ENCODE measurements at regions not wholly inside any gene's neighbourhood (a gene's known extent, or its start where the extent isn't known, plus 50 kb on each side); places are given as distances from the start of the nearest gene placed in this dataset.

DNA sequence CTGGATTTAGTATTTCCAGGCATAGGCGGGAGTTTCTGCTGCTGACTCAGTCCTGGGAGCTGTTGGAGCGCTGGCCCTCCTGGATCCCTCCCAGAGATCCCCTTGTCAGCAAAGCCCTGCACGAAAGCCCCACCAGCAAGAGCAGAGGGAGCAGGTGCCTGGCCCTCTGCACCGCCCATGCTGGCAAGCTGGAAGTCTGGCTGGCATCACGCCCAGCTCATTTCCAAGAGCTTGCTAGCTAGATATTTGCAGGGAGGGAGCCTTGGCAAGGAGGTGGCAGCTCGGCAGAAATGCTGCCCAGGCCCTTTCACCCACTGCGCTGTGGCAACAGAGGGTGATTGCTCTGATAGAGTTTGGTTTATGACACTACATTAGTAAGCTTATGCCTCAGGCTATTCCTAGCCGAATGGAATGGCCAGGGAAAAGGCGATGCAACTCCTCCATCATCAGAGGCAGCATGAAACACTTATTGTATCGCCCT, 193.9 kb downstream of the EMP1 start:
- Histone ChIP-seq H3K36me3 (ENCODE audit: control insufficient read depth in 1 of 2, insufficient read depth in 2 of 2, low read length in 2 of 2) (no peaks in the 10 kb centered on the region), H3K4me3 (ENCODE audit: low read depth in 1 of 2, low read length in 2 of 2) (no peak overlapping the region), H3K27me3 (ENCODE audit: low read depth, low read length) (no peaks in the 10 kb centered on the region), H3K27ac (ENCODE audit: low read length) (no peak overlapping the region), H3K4me1 (ENCODE audit: control insufficient read depth in 1 of 2, insufficient read depth in 2 of 2, low read length in 2 of 2) (peaks cover 3 to 4% of the 10 kb centered on the region in 2 donors), H3K9me3 (ENCODE audit: control insufficient read depth in 1 of 2, low read length in 2 of 2) (no peaks in the 10 kb centered on the region)

DNA sequence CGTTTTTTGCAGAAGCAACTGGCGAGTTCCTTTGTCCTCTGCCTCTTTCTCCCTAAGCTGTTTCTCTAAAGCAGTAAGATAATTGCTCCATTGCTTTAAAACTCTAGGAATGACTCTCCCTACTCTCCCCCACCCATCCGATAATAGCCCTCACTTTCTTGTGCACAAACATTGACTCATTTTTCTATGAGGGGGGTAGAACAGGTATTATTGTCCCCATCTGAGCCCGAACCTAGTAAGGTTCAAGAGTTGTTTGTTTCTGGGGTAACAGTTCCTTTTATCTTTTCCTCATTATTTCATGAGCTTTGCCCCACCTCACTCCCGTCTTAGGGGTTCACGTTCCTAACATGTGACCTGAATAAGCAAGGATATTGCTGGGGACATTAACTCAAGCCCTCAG, 190.6 kb downstream of the EMP1 start:
- Histone ChIP-seq H3K36me3 (ENCODE audit: control insufficient read depth in 1 of 2, insufficient read depth in 2 of 2, low read length in 2 of 2) (no peaks in the 10 kb centered on the region), H3K9me3 (ENCODE audit: control insufficient read depth in 1 of 2, low read length in 2 of 2) (no peaks in the 10 kb centered on the region), H3K27ac (ENCODE audit: low read length) (no peak overlapping the region), H3K4me3 (ENCODE audit: low read depth in 1 of 2, low read length in 2 of 2) (no peak overlapping the region), H3K27me3 (ENCODE audit: low read depth, low read length) (no peaks in the 10 kb centered on the region), H3K4me1 (ENCODE audit: control insufficient read depth in 1 of 2, insufficient read depth in 2 of 2, low read length in 2 of 2) (peaks cover 3 to 4% of the 10 kb centered on the region in 2 donors)

DNA sequence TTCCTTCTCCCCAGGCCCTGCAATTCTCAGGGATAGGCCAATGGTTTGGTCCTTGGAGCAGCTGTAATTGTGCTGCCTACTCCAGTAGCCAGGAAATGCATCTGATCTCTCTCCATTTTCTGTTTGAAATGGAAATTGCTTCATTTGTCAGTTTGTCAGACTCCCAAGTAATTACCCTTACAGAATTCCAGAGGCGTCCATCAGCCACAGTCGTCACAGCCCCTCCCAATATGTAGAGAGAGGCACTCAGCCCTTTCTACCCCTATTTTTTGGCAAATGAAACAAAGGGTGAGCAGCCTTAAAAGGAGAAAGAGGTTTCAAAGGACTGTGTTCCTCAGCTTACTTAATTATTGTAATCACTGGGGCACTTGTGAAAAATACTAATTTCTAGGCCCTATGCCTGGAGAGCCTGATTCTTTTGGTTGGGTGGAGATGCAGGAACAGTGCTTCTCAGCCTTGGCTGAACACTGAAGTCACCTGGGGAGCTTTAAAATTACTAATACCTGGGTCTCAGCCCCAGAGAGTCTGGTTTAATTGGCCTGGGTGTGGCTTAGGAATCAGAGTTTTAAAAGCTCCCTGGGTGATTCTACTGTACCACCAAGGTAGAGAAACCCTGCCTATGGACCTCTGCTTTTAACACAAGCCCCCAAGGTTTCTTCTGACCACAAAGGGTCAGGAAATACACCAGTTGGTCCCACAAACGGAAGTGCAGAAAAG, 190.0 kb downstream of the EMP1 start:
- Histone ChIP-seq H3K4me3 (ENCODE audit: low read depth in 1 of 2, low read length in 2 of 2) (no peak overlapping the region), H3K27me3 (ENCODE audit: low read depth, low read length) (no peaks in the 10 kb centered on the region), H3K27ac (ENCODE audit: low read length) (no peak overlapping the region), H3K4me1 (ENCODE audit: control insufficient read depth in 1 of 2, insufficient read depth in 2 of 2, low read length in 2 of 2) (peaks cover 3 to 4% of the 10 kb centered on the region in 2 donors), H3K36me3 (ENCODE audit: control insufficient read depth in 1 of 2, insufficient read depth in 2 of 2, low read length in 2 of 2) (no peaks in the 10 kb centered on the region), H3K9me3 (ENCODE audit: control insufficient read depth in 1 of 2, low read length in 2 of 2) (no peaks in the 10 kb centered on the region)

DNA sequence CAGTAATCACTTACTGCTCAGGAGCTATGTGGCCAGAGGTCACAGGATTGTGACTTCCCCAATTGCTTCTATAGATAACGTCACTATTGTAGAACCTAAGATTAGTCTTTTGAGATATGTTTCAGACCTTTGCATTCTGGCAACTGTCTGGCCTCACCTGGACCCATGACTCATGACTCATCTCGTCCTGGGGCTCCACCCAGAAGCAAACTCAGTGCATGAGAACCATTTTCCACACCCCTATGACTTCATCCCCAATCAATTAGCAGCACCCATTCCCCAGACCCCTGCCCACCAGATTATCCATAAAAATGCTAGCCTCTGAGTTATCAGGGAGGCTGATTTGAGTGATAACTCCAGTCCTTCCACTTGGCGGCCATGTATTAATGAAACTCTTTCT, 186.9 kb downstream of the EMP1 start:
- no peaks in the 10 kb centered on the region for H3K27me3 ChIP-seq (ENCODE audit: low read depth, low read length)
- no peaks in the 10 kb centered on the region for H3K9me3 ChIP-seq (ENCODE audit: control insufficient read depth in 1 of 2, low read length in 2 of 2)
- H3K27ac ChIP-seq (ENCODE audit: low read length), result no peak overlapping the region
- H3K36me3 ChIP-seq (ENCODE audit: control insufficient read depth in 1 of 2, insufficient read depth in 2 of 2, low read length in 2 of 2), result no peaks in the 10 kb centered on the region
- H3K4me1 ChIP-seq (ENCODE audit: control insufficient read depth in 1 of 2, insufficient read depth in 2 of 2, low read length in 2 of 2), result no peaks in the 10 kb centered on the region
- no peak overlapping the region for H3K4me3 ChIP-seq (ENCODE audit: low read depth in 1 of 2, low read length in 2 of 2)

DNA sequence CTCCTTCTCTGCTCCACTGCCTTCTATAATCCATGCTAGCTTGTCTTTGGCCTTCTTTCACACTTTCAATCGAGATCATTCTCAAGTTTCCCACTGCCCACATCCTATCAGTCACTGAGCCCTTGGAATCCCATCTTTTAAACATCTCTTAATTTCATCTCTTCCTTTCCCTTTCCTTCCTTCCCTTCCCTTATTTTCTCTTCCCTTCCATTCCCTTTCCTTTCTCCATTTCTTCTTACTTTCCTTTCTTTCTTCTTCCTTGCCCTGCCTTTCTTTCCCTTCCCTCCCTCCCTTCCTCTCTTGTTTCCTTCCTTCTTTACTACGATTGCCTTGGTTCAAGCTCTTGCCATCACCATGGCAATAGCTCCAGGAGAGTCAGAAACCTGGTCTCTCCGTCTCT, 183.8 kb downstream of the EMP1 start:
- Histone ChIP-seq H3K36me3 (ENCODE audit: control insufficient read depth in 1 of 2, insufficient read depth in 2 of 2, low read length in 2 of 2) (no peaks in the 10 kb centered on the region), H3K27me3 (ENCODE audit: low read depth, low read length) (no peaks in the 10 kb centered on the region), H3K4me3 (ENCODE audit: low read depth in 1 of 2, low read length in 2 of 2) (no peak overlapping the region), H3K9me3 (ENCODE audit: control insufficient read depth in 1 of 2, low read length in 2 of 2) (no peaks in the 10 kb centered on the region), H3K27ac (ENCODE audit: low read length) (no peak overlapping the region), H3K4me1 (ENCODE audit: control insufficient read depth in 1 of 2, insufficient read depth in 2 of 2, low read length in 2 of 2) (peaks cover 0 to 2% of the 10 kb centered on the region in 2 donors)

DNA sequence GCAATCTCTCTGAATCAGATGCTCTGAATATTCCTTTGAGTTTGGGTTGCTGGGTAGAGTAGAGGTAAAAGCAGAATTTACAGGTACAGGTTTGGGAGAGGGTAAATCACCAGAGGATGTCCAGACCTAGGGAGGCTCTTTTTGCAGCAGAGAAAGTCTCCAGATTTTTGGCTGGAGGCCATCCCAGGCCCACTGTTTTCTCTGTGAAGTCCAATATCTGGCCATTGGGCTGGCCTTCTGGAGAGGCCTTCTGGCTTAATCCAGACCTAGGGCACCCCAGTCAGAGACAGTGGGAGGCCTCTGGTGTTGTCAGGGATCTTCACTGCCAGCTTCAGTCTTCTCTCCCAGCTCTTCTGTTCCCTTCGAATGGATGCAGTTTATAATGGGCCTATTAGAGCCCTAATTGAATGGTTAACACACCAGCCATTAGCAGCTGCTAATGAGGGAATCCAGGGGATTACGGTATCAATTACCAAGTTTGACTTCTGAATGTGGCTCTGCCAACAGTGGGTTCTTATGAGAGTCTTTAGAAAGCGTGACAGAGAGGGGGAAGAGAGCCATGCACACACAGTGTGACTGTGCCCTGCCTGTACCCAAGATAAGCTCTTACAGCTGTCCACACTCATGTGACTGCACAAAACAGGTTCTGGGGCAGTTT, 183.1 kb downstream of the EMP1 start:
- H3K27me3 ChIP-seq (ENCODE audit: low read depth, low read length), result no peaks in the 10 kb centered on the region
- H3K4me3 ChIP-seq (ENCODE audit: low read depth in 1 of 2, low read length in 2 of 2), result no peak overlapping the region
- no peaks in the 10 kb centered on the region for H3K36me3 ChIP-seq (ENCODE audit: control insufficient read depth in 1 of 2, insufficient read depth in 2 of 2, low read length in 2 of 2)
- no peaks in the 10 kb centered on the region for H3K9me3 ChIP-seq (ENCODE audit: control insufficient read depth in 1 of 2, low read length in 2 of 2)
- H3K4me1 ChIP-seq (ENCODE audit: control insufficient read depth in 1 of 2, insufficient read depth in 2 of 2, low read length in 2 of 2), result peaks cover 0 to 4% of the 10 kb centered on the region in 2 donors
- H3K27ac ChIP-seq (ENCODE audit: low read length), result no peak overlapping the region

DNA sequence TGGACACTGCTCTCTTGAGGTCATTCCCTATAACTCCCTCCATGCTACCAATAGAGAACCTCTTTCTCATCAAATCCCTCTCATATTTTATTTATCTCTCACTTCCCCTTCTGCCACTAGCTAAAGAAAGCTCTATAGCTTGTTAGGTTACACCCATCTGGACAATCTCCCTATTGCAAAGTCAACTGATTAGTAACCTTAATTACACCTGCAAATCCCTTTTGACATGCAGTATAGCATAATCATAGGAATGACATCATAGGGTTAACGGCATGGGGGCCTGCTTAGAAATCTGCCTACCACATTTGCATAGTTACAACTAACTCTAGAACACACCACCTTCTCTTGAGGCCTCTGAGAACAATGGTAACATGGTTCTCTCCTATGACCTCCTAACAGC, 181.2 kb downstream of the EMP1 start:
- H3K4me1 ChIP-seq (ENCODE audit: control insufficient read depth in 1 of 2, insufficient read depth in 2 of 2, low read length in 2 of 2), result peaks cover 0 to 4% of the 10 kb centered on the region in 2 donors

DNA sequence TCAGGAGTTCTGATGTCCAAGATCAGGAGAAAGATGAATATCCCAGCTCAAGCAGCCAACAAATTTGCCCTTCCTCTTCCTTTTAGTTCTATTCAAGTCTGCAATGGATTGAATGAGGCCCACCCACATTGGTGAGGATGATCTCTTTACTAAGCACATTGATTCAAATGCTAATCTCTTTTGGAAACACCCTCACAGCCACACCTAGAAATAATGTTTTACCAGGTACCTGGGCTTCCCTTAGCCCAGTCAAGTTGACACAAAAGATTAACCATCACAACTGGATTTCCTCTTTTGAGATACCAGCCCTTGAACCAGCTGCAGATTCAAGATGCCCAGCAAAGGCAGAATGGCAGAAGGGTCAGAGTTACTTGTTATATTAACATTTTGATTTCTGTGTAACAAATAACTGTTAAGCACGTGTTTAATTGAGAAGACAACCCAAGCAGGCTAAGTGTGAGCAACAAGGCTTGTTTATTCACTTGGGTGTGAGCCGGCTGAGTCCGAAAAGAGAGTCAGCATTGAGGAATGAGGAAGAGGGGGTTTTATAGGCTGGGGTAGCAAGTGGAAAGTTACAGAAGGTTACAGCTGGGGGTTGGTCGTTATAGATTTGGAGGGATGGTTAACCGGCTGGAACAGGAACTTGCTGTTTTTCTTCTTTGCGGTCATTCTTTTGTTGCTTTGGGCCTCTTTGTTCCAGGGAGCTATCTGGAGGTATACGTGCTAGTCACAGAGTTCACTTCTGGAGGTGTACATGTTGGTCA, 180.3 kb downstream of the EMP1 start:
- no peaks in the 10 kb centered on the region for H3K36me3 ChIP-seq (ENCODE audit: control insufficient read depth in 1 of 2, insufficient read depth in 2 of 2, low read length in 2 of 2)
- no peak overlapping the region for H3K4me3 ChIP-seq (ENCODE audit: low read depth in 1 of 2, low read length in 2 of 2)
- no peak overlapping the region for H3K27ac ChIP-seq (ENCODE audit: low read length)
- H3K27me3 ChIP-seq (ENCODE audit: low read depth, low read length), result no peaks in the 10 kb centered on the region
- no peaks in the 10 kb centered on the region for H3K9me3 ChIP-seq (ENCODE audit: control insufficient read depth in 1 of 2, low read length in 2 of 2)
- H3K4me1 ChIP-seq (ENCODE audit: control insufficient read depth in 1 of 2, insufficient read depth in 2 of 2, low read length in 2 of 2), result peaks cover 0 to 4% of the 10 kb centered on the region in 2 donors

More for the DNA sequence above, 181.2 kb downstream of the EMP1 start:
- no peaks in the 10 kb centered on the region for H3K36me3 ChIP-seq (ENCODE audit: control insufficient read depth in 1 of 2, insufficient read depth in 2 of 2, low read length in 2 of 2)
- H3K4me3 ChIP-seq (ENCODE audit: low read depth in 1 of 2, low read length in 2 of 2), result no peak overlapping the region
- H3K27me3 ChIP-seq (ENCODE audit: low read depth, low read length), result no peaks in the 10 kb centered on the region
- H3K9me3 ChIP-seq (ENCODE audit: control insufficient read depth in 1 of 2, low read length in 2 of 2), result no peaks in the 10 kb centered on the region
- H3K27ac ChIP-seq (ENCODE audit: low read length), result no peak overlapping the region

DNA sequence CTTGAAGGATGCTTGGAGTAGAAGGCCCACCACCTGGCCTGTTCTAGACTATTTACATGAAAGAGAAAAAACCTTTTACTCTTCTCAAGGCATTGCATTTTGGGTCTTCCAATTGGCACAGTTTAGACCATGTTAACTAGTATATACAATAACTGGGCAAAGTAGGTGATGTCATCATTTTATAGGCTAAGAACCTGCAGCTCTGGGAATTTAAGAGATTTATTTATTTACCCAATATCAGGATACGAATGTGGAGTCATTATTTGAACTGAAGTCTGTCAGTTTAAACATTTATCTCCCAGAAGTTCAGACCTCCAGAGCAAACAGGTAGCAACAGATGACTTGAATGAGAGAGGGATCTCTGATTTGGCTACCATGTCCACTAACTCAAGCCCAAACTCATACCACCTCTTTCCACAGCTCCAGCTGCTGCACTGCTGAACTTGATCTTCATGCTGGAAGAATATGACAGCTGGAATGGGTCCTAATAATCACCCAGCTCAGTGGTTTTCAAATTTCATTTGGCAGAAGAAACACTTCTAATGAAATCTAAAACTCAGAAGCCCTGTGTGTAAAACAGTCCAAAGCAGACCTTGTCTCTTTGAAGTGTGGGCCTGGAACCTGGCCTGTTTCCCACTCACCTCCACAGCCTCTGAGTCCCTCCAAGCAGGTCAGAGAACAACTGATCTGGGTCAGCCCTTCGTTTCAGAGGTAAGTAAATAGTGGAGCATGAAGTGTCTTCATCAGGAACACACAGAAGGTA, 179.2 kb downstream of the EMP1 start:
- H3K27ac ChIP-seq (ENCODE audit: low read length), result no peak overlapping the region
- H3K4me1 ChIP-seq (ENCODE audit: control insufficient read depth in 1 of 2, insufficient read depth in 2 of 2, low read length in 2 of 2), result peaks cover 0 to 4% of the 10 kb centered on the region in 2 donors

DNA sequence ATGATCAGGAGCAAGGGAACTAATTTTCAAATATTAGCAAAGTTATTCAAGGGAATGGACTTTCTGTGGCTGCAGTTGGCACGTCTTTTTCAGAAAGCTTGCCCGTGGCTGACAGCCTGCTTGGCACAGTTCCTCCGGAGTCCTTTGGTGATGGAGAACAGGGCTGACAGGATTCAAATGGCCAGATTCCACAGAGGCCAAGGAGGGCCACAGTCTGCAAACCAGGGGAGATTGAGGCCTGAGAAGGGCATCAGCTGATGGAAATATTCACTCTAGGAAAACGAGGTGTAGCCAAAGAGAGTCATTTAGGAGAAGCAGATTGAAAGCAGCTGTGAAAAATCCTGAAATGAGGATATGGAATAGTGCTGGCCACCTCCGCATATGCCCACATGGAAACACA, 178.3 kb downstream of the EMP1 start:
- H3K27me3 ChIP-seq (ENCODE audit: low read depth, low read length), result no peaks in the 10 kb centered on the region
- no peaks in the 10 kb centered on the region for H3K9me3 ChIP-seq (ENCODE audit: control insufficient read depth in 1 of 2, low read length in 2 of 2)
- no peaks in the 10 kb centered on the region for H3K36me3 ChIP-seq (ENCODE audit: control insufficient read depth in 1 of 2, insufficient read depth in 2 of 2, low read length in 2 of 2)
- no peak overlapping the region for H3K4me3 ChIP-seq (ENCODE audit: low read depth in 1 of 2, low read length in 2 of 2)
- peaks cover 0 to 4% of the 10 kb centered on the region in 2 donors for H3K4me1 ChIP-seq (ENCODE audit: control insufficient read depth in 1 of 2, insufficient read depth in 2 of 2, low read length in 2 of 2)
- H3K27ac ChIP-seq (ENCODE audit: low read length), result no peak overlapping the region

More for the DNA sequence above, 179.2 kb downstream of the EMP1 start:
- Histone ChIP-seq H3K4me3 (ENCODE audit: low read depth in 1 of 2, low read length in 2 of 2) (no peak overlapping the region), H3K27me3 (ENCODE audit: low read depth, low read length) (no peaks in the 10 kb centered on the region), H3K36me3 (ENCODE audit: control insufficient read depth in 1 of 2, insufficient read depth in 2 of 2, low read length in 2 of 2) (no peaks in the 10 kb centered on the region), H3K9me3 (ENCODE audit: control insufficient read depth in 1 of 2, low read length in 2 of 2) (no peaks in the 10 kb centered on the region)

DNA sequence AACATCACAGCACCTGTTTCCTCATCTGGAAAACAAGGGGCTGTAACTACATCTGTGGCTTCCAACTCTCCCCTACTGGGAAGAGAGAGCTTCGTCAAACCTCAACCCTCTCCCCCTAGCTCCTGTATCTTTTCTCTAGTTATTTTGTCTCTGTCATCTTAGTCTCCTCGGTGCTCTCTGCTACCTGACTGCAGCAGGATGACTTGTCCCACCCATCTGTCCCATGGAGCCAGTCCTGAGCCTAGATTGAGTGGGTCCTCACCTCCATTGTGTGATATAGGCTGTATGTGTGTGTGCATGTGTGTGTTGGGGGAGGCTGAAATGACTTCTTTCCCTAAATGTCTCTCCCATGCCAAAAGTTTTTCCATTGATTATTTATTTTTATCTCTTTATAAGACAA, 177.3 kb downstream of the EMP1 start:
- Histone ChIP-seq H3K36me3 (ENCODE audit: control insufficient read depth in 1 of 2, insufficient read depth in 2 of 2, low read length in 2 of 2) (no peaks in the 10 kb centered on the region), H3K9me3 (ENCODE audit: control insufficient read depth in 1 of 2, low read length in 2 of 2) (no peaks in the 10 kb centered on the region), H3K4me3 (ENCODE audit: low read depth in 1 of 2, low read length in 2 of 2) (no peak overlapping the region), H3K27ac (ENCODE audit: low read length) (no peak overlapping the region), H3K4me1 (ENCODE audit: control insufficient read depth in 1 of 2, insufficient read depth in 2 of 2, low read length in 2 of 2) (peaks cover 0 to 4% of the 10 kb centered on the region in 2 donors), H3K27me3 (ENCODE audit: low read depth, low read length) (no peaks in the 10 kb centered on the region)

Measured in muscle layer of duodenum (tissue), 2 donors.